DOHH2 (cell line): ENCODE measurements at regions not wholly inside any gene's neighbourhood (a gene's known extent, or its start where the extent isn't known, plus 50 kb on each side); places are given as distances from the start of the nearest gene placed in this dataset.

Source experiments
- H3F3A ChIP-seq: fragments of 200-600 bp; sonication (generic), shearing (Covaris generic); 2 replicates; pipeline ENCODE4 v1.6.0; 2016; ENCODE audit warnings: antibody characterized with exemption, mild to moderate bottlenecking; ENCODE audit not compliant: control insufficient read depth, insufficient read depth
- H3K27ac ChIP-seq: fragments of 200-600 bp; sonication (generic); 2 replicates; pipeline ENCODE4 v1.5.1; 2014; ENCODE audit warnings: low read depth, mild to moderate bottlenecking, low read length, moderate library complexity
- H3K27me3 ChIP-seq: fragments of 200-600 bp; sonication (generic); 2 replicates; pipeline ENCODE4 v1.6.1; 2014; ENCODE audit warnings: mild to moderate bottlenecking, low read length, mixed read lengths; ENCODE audit not compliant: control insufficient read depth
- H3K36me3 ChIP-seq: fragments of 200-600 bp; sonication (generic); 2 replicates; pipeline ENCODE4 v1.6.1; 2014; ENCODE audit warnings: mild to moderate bottlenecking, low read length, moderate library complexity, mixed read lengths; ENCODE audit not compliant: control insufficient read depth
- H3K4me1 ChIP-seq: fragments of 200-600 bp; sonication (generic); 2 replicates; pipeline ENCODE4 v1.6.1; 2014; ENCODE audit warnings: mild to moderate bottlenecking, low read length, mixed read lengths; ENCODE audit not compliant: control insufficient read depth
- H3K4me2 ChIP-seq: fragments of 200-600 bp; sonication (generic); 2 replicates; pipeline ENCODE4 v1.6.0; 2014; ENCODE audit warnings: mild to moderate bottlenecking, low read length, moderate library complexity
- H3K4me3 ChIP-seq: fragments of 200-600 bp; sonication (generic); 2 replicates; pipeline ENCODE4 v1.5.1; 2014; ENCODE audit warnings: mild to moderate bottlenecking, low read length, mixed read lengths
- H3K79me2 ChIP-seq: fragments of 200-600 bp; sonication (generic); 2 replicates; pipeline ENCODE4 v1.6.1; 2014; ENCODE audit warnings: mild to moderate bottlenecking, low read length, mixed read lengths; ENCODE audit not compliant: control insufficient read depth
- H3K9me2 ChIP-seq: fragments of 200-600 bp; sonication (generic); replicated peaks from 2 replicates; pipeline ENCODE4 v1.6.1; 2014; ENCODE audit warnings: mild to moderate bottlenecking, low read length, mixed read lengths; ENCODE audit not compliant: control insufficient read depth
- H3K9me3 ChIP-seq: fragments of 200-600 bp; sonication (generic); 2 replicates; pipeline ENCODE4 v1.6.1; 2014; ENCODE audit warnings: antibody characterized with exemption, low read length, mixed read lengths; ENCODE audit not compliant: control insufficient read depth, insufficient read depth
- H4K20me1 ChIP-seq: fragments of 200-600 bp; sonication (generic); 2 replicates; pipeline ENCODE4 v1.6.0; 2014; ENCODE audit warnings: low read depth, mild to moderate bottlenecking, antibody characterized with exemption, low read length, moderate library complexity; ENCODE audit not compliant: control insufficient read depth, insufficient read depth
- EZH2phosphoT487 ChIP-seq: fragments of 200-600 bp; sonication (generic); IDR thresholded peaks from 2 replicates; pipeline ENCODE4 v1.6.1; 2017; ENCODE audit warnings: borderline replicate concordance, mild to moderate bottlenecking, antibody characterized with exemption, low read length, moderate library complexity, mixed read lengths
- TF ChIP-seq, protein P1 (sequence below): fragments of 200-600 bp; sonication (generic); IDR thresholded peaks from one replicate; pipeline ENCODE4 v1.5.1; 2014; ENCODE audit warnings: antibody characterized with exemption, mild to moderate bottlenecking, low read depth, low read length; ENCODE audit not compliant: poor library complexity, severe bottlenecking

DNA sequence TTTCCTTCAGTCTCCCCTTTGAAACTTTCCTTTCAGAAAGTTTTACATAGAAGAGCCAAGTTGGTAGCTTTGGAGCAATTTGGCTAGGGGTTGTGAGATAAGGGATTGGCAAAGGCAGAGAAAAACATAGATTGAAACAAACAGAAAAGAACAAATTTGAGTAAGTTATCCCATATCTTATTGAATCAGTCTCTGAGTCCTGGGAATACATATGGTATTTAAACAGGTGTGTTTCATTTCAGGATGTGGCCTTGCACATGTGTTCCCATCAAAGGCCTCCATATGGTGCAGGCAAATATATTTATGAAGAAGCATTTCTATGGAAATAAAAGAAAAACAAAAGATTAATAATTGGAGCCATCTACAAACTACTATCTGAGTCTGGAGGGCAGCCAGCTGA is 227.9 kb upstream of the ZFP42 start:
- TF ChIP-seq, protein P1, sequence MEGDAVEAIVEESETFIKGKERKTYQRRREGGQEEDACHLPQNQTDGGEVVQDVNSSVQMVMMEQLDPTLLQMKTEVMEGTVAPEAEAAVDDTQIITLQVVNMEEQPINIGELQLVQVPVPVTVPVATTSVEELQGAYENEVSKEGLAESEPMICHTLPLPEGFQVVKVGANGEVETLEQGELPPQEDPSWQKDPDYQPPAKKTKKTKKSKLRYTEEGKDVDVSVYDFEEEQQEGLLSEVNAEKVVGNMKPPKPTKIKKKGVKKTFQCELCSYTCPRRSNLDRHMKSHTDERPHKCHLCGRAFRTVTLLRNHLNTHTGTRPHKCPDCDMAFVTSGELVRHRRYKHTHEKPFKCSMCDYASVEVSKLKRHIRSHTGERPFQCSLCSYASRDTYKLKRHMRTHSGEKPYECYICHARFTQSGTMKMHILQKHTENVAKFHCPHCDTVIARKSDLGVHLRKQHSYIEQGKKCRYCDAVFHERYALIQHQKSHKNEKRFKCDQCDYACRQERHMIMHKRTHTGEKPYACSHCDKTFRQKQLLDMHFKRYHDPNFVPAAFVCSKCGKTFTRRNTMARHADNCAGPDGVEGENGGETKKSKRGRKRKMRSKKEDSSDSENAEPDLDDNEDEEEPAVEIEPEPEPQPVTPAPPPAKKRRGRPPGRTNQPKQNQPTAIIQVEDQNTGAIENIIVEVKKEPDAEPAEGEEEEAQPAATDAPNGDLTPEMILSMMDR: no peak
- no peak for TF ChIP-seq EZH2phosphoT487
- no peak overlapping the region for H3K4me3 ChIP-seq
- H3K27ac ChIP-seq: no peak overlapping the region
- H3K9me2 ChIP-seq: no peaks in the 10 kb centered on the region
- no peaks in the 10 kb centered on the region for H3K4me1 ChIP-seq
- no peaks in the 10 kb centered on the region for H3K36me3 ChIP-seq
- H3K27me3 ChIP-seq: no peaks in the 10 kb centered on the region
- H4K20me1 ChIP-seq: no peaks in the 10 kb centered on the region
- no peaks in the 10 kb centered on the region for H3K79me2 ChIP-seq
- H3K4me2 ChIP-seq: no peak overlapping the region
- H3F3A ChIP-seq: no peaks in the 10 kb centered on the region
- H3K9me3 ChIP-seq: no peaks in the 10 kb centered on the region

DNA sequence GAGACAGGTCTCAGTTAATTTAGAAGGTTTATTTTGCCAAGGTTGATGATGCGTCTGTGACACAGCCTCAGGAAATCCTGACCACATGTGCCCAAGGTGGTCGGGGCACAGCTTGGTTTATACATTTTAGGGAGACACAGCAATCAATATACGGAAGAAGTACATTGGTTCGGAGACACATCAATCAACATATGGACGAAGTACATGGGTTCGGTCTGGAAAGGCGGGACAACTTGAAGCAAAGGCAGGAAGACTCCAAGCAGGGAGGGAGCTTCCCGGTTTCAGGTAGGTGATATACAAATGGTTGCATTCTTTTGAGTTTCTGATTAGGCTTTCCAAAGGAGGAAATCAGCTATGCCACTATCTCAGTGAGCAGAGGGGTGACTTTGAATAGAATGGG is 225.2 kb upstream of the ZFP42 start:
- no peaks in the 10 kb centered on the region for H3F3A ChIP-seq
- H3K4me1 ChIP-seq: no peaks in the 10 kb centered on the region
- TF ChIP-seq EZH2phosphoT487: no peak
- TF ChIP-seq, protein P1: no peak
- no peak overlapping the region for H3K4me3 ChIP-seq
- no peaks in the 10 kb centered on the region for H3K9me3 ChIP-seq
- no peaks in the 10 kb centered on the region for H3K79me2 ChIP-seq
- no peaks in the 10 kb centered on the region for H4K20me1 ChIP-seq
- no peak overlapping the region for H3K4me2 ChIP-seq
- H3K36me3 ChIP-seq: no peaks in the 10 kb centered on the region
- no peaks in the 10 kb centered on the region for H3K9me2 ChIP-seq
- no peaks in the 10 kb centered on the region for H3K27me3 ChIP-seq
- no peak overlapping the region for H3K27ac ChIP-seq

DNA sequence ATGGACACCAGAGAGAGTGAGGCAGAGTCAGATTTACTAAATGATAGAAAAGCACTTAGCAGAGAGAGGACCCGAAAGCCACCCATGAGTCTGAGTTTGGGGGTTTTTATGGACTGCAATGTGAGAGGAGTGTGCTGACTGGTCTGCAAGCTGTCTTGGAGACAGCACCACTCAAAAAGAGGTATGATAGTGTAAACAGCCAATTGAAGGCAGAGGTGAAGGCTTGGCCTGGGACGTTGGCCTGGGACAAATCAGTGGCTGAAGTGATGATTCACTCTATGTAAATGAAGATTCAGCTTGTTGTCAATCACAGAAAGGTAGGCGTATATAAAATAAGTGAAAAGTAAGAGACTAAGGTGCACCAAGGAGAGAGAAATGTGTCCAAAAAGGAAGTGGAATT is 217.6 kb upstream of the ZFP42 start:
- no peak overlapping the region for H3K4me3 ChIP-seq
- H3K4me1 ChIP-seq: no peaks in the 10 kb centered on the region
- no peaks in the 10 kb centered on the region for H3K79me2 ChIP-seq
- no peaks in the 10 kb centered on the region for H3F3A ChIP-seq
- H3K9me3 ChIP-seq: no peaks in the 10 kb centered on the region
- no peak for TF ChIP-seq EZH2phosphoT487
- TF ChIP-seq, protein P1: no peak
- no peak overlapping the region for H3K4me2 ChIP-seq
- no peak overlapping the region for H3K27ac ChIP-seq
- H3K36me3 ChIP-seq: no peaks in the 10 kb centered on the region
- no peaks in the 10 kb centered on the region for H4K20me1 ChIP-seq
- no peaks in the 10 kb centered on the region for H3K9me2 ChIP-seq
- H3K27me3 ChIP-seq: no peaks in the 10 kb centered on the region

DNA sequence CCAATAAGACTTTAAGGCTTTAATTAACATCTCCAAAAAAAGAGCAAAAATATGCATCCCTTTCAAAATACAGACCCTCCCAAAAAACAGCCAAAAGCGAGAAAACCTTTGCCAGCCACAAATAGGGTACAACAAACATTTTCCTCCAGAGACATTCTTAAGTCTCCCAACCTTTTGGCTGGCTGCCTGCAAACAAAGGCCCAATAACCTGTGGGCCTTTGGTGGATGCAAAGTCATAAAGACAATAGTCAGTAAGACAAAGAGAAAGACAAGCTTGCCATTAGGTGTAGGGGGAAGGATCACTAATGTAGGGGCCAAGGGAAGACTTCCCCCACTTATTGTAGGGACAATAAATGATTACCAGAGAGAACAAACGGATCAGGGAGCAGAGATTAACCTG is 215.5 kb upstream of the ZFP42 start:
- TF ChIP-seq EZH2phosphoT487: no peak
- TF ChIP-seq, protein P1: no peak
- Histone ChIP-seq H3K79me2 (no peaks in the 10 kb centered on the region), H3K27ac (no peak overlapping the region), H3K4me1 (no peaks in the 10 kb centered on the region), H3K9me3 (no peaks in the 10 kb centered on the region), H4K20me1 (no peaks in the 10 kb centered on the region), H3K36me3 (no peaks in the 10 kb centered on the region), H3K4me3 (no peak overlapping the region), H3K9me2 (no peaks in the 10 kb centered on the region), H3K4me2 (no peak overlapping the region), H3K27me3 (no peaks in the 10 kb centered on the region), H3F3A (no peaks in the 10 kb centered on the region)
